MM.1S (cell line): ENCODE measurements at regions not wholly inside any gene's neighbourhood (a gene's known extent, or its start where the extent isn't known, plus 50 kb on each side); places are given as distances from the start of the nearest gene placed in this dataset.

Experiments
- DNase-seq: peaks from one replicate; pipeline ENCODE4 v3.0.0-alpha.2; 2015
- H2AFZ ChIP-seq: fragments of 300-600 bp; sonication (generic); 2 replicates; pipeline ENCODE4 v1.6.0; 2016; ENCODE audit warnings: antibody characterized with exemption, low read length
- H3F3A ChIP-seq: fragments of 300-600 bp; sonication (generic); 2 replicates; pipeline ENCODE4 v1.6.1; 2016; ENCODE audit warnings: mild to moderate bottlenecking, antibody characterized with exemption, low read length, moderate library complexity, mixed read lengths; ENCODE audit not compliant: insufficient read depth
- H3K27ac ChIP-seq: fragments of 300-600 bp; sonication (generic); 2 replicates; pipeline ENCODE4 v1.5.1; 2016; ENCODE audit warnings: mild to moderate bottlenecking, low read length
- H3K27me3 ChIP-seq: fragments of 300-600 bp; sonication (generic); replicated peaks from 2 replicates; pipeline ENCODE4 v1.6.0; 2016; ENCODE audit warnings: low read length; ENCODE audit not compliant: insufficient read depth
- H3K36me3 ChIP-seq: fragments of 300-600 bp; sonication (generic); replicated peaks from 2 replicates; pipeline ENCODE4 v1.6.1; 2016; ENCODE audit warnings: mild to moderate bottlenecking, low read length, mixed read lengths; ENCODE audit not compliant: insufficient read depth
- H3K4me1 ChIP-seq: fragments of 300-600 bp; sonication (generic); 2 replicates; pipeline ENCODE4 v1.6.1; 2016; ENCODE audit warnings: low read length, mixed read lengths
- H3K4me2 ChIP-seq: fragments of 300-600 bp; sonication (generic); 2 replicates; pipeline ENCODE4 v1.6.0; 2016; ENCODE audit warnings: low read depth, low read length
- H3K4me3 ChIP-seq: fragments of 300-600 bp; sonication (generic); 2 replicates; pipeline ENCODE4 v1.5.1; 2016; ENCODE audit warnings: low read length, mixed read lengths
- H3K79me2 ChIP-seq: fragments of 300-600 bp; sonication (generic); 2 replicates; pipeline ENCODE4 v1.6.1; 2016; ENCODE audit warnings: mixed run types, low read length, mixed read lengths
- H3K9ac ChIP-seq: fragments of 300-600 bp; sonication (generic); 2 replicates; pipeline ENCODE4 v1.6.1; 2016; ENCODE audit warnings: low read length, mixed read lengths
- H3K9me2 ChIP-seq: fragments of 300-600 bp; sonication (generic); replicated peaks from 2 replicates; pipeline ENCODE4 v1.6.1; 2016; ENCODE audit warnings: mild to moderate bottlenecking, low read length, mixed read lengths; ENCODE audit not compliant: insufficient read depth
- H3K9me3 ChIP-seq: fragments of 300-600 bp; sonication (generic); replicated peaks from 2 replicates; pipeline ENCODE4 v1.6.1; 2016; ENCODE audit warnings: mild to moderate bottlenecking, low read length, mixed read lengths; ENCODE audit not compliant: insufficient read depth
- H4K20me1 ChIP-seq: fragments of 300-600 bp; sonication (generic); 2 replicates; pipeline ENCODE4 v1.6.1; 2016; ENCODE audit warnings: mild to moderate bottlenecking, low read length, moderate library complexity, mixed read lengths; ENCODE audit not compliant: insufficient read depth
- EZH2 ChIP-seq: fragments of 300-600 bp; sonication (generic); optimal IDR thresholded peaks from 2 replicates; pipeline ENCODE3; 2017; ENCODE audit warnings: low read depth, mild to moderate bottlenecking, antibody characterized with exemption, low read length, mixed read lengths
- EZH2phosphoT487 ChIP-seq: fragments of 300-600 bp; sonication (generic); IDR thresholded peaks from 2 replicates; pipeline ENCODE4 v1.6.1; 2018; ENCODE audit warnings: antibody characterized with exemption, low read length
- TF ChIP-seq, protein P1 (sequence below): fragments of 300-600 bp; sonication (generic); IDR thresholded peaks from 2 replicates; pipeline ENCODE4 v1.5.1; 2016; ENCODE audit warnings: antibody characterized with exemption, low read length, mixed read lengths

DNA sequence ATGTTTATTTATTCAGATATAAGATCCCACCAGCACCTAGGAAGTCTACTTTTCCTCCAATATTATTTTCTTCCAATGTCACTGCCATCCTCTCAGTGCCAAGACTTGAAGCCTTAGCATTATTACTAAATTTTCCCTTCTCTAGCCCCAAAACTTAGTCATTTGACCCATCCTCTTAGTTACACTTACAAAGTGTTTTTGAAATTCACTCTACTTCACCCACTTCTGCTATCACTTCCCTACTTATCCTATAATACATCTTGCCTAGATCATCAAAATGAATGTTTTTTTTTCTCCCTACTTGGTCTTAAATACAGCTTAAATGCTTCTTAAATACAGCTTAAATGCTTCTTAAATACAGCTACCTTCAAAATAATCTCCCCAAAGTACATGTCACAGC lies 376.6 kb downstream of the RSL24D1 start:
- Histone ChIP-seq H4K20me1 (no peaks in the 10 kb centered on the region), H3K27me3 (no peaks in the 10 kb centered on the region), H3K36me3 (no peaks in the 10 kb centered on the region), H2AFZ (no peak overlapping the region), H3K4me2 (no peak overlapping the region), H3K4me1 (no peaks in the 10 kb centered on the region), H3K9ac (no peak overlapping the region), H3K79me2 (no peaks in the 10 kb centered on the region), H3K4me3 (no peak overlapping the region), H3K9me3 (no peaks in the 10 kb centered on the region), H3F3A (no peaks in the 10 kb centered on the region), H3K9me2 (no peaks in the 10 kb centered on the region), H3K27ac (no peak overlapping the region)
- TF ChIP-seq, protein P1, sequence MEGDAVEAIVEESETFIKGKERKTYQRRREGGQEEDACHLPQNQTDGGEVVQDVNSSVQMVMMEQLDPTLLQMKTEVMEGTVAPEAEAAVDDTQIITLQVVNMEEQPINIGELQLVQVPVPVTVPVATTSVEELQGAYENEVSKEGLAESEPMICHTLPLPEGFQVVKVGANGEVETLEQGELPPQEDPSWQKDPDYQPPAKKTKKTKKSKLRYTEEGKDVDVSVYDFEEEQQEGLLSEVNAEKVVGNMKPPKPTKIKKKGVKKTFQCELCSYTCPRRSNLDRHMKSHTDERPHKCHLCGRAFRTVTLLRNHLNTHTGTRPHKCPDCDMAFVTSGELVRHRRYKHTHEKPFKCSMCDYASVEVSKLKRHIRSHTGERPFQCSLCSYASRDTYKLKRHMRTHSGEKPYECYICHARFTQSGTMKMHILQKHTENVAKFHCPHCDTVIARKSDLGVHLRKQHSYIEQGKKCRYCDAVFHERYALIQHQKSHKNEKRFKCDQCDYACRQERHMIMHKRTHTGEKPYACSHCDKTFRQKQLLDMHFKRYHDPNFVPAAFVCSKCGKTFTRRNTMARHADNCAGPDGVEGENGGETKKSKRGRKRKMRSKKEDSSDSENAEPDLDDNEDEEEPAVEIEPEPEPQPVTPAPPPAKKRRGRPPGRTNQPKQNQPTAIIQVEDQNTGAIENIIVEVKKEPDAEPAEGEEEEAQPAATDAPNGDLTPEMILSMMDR = no peak
- TF ChIP-seq EZH2 (no peak), EZH2phosphoT487 (no peak)
- no peak for DNase-seq

DNA sequence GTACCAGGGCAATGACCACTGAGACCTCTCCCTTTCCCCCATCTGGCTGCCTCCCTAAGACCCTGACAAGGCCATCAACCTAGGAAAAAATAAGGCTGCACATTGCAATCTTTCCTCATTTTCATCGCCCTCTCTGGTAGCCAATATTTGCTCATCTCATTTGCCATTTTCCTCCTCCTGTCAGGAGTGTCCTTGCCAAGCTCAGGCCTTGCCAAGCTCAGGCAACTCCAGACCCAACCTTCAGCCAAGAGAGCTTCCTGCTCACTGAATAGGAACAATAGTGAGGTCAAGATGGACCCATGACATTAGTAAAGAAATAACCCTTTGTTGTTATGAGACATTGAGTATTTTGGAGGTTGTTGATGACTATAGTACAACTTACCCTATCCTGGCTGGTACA lies 380.3 kb downstream of the RSL24D1 start:
- no peak overlapping the region for H2AFZ ChIP-seq
- H3K36me3 ChIP-seq = no peaks in the 10 kb centered on the region
- no peaks in the 10 kb centered on the region for H3K9me2 ChIP-seq
- no peaks in the 10 kb centered on the region for H3K79me2 ChIP-seq
- H3K27me3 ChIP-seq = no peaks in the 10 kb centered on the region
- H3K27ac ChIP-seq = no peak overlapping the region
- no peak overlapping the region for H3K4me2 ChIP-seq
- H4K20me1 ChIP-seq = no peaks in the 10 kb centered on the region
- no peak for DNase-seq
- no peaks in the 10 kb centered on the region for H3F3A ChIP-seq
- H3K9me3 ChIP-seq = no peaks in the 10 kb centered on the region
- H3K9ac ChIP-seq = no peak overlapping the region
- no peak for TF ChIP-seq EZH2
- TF ChIP-seq EZH2phosphoT487 = no peak
- TF ChIP-seq, protein P1 = no peak
- no peaks in the 10 kb centered on the region for H3K4me1 ChIP-seq
- H3K4me3 ChIP-seq = no peak overlapping the region

DNA sequence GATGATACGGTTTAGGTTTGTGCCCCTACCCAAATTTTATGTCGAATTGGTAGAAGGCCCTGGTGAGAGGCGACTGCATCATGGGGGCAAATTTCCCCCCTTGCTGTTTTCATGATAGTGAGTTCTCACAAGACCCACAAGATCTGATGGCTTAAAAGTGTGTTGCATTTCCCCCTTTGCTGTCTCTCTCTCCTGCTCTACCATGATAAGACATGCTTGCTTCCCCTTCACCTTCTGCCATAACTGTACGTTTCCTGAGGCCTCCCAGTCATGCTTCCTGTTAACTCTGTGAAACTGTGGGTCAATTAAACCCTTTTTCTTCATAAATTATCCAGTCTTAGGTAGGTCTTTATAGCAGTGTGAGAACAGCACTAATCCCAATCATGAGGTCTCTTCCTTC lies 381.2 kb downstream of the RSL24D1 start:
- no peak for DNase-seq
- no peak overlapping the region for H2AFZ ChIP-seq
- TF ChIP-seq EZH2phosphoT487 (no peak), EZH2 (no peak)
- TF ChIP-seq, protein P1 = no peak

More for the DNA sequence above, 381.2 kb downstream of the RSL24D1 start:
- no peaks in the 10 kb centered on the region for H3F3A ChIP-seq
- H3K4me3 ChIP-seq = no peak overlapping the region
- no peaks in the 10 kb centered on the region for H4K20me1 ChIP-seq
- H3K27me3 ChIP-seq = no peaks in the 10 kb centered on the region
- H3K4me2 ChIP-seq = no peak overlapping the region
- H3K4me1 ChIP-seq = no peaks in the 10 kb centered on the region
- no peaks in the 10 kb centered on the region for H3K36me3 ChIP-seq
- no peak overlapping the region for H3K27ac ChIP-seq
- H3K79me2 ChIP-seq = no peaks in the 10 kb centered on the region
- H3K9me3 ChIP-seq = no peaks in the 10 kb centered on the region
- no peak overlapping the region for H3K9ac ChIP-seq
- H3K9me2 ChIP-seq = no peaks in the 10 kb centered on the region
